ENCODE measurements at regions not wholly inside any gene's neighbourhood (a gene's known extent, or its start where the extent isn't known, plus 50 kb on each side); places are given as distances from the start of the nearest gene placed in this dataset.

DNA sequence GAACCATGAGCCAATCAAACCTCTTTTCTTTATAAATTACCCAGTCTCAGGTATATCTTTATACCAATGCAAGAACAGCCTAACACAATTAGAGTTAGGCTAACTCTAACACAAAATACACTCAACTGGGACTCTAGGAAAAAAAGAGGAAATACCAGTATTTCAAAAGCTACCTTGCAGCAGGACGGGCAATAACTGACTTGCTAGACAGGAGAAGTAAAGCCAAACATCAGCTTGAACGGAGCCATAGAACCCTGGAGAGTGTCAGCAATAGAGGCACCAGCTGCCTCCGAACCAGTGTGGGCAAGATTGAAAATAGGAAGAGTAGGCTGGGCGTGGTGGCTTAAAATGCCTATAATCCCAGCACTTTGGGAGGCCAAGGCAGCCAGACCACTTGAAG, 162.0 kb upstream of the SOX4 start:
- DNase-seq = no peak

DNA sequence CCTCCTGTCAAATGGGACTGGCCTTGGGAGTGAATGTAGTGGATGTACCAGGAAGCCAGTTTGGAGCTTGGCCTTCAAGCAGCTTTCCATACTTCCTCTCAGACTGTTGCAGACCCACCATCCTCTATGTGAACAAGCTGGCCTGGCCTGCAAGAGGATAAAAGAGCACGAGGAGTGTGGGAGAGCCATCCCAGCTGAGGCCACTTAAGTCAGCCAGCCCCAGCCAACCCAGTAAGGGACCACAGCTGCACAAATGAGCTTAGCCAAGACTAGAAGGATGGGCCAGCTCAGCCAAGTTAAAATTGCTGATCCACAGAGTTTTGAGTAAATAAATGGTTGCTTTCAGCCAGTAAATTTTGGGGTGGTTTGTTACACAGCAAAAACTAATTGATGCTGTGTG, 156.9 kb upstream of the SOX4 start:
- no peak for DNase-seq

DNA sequence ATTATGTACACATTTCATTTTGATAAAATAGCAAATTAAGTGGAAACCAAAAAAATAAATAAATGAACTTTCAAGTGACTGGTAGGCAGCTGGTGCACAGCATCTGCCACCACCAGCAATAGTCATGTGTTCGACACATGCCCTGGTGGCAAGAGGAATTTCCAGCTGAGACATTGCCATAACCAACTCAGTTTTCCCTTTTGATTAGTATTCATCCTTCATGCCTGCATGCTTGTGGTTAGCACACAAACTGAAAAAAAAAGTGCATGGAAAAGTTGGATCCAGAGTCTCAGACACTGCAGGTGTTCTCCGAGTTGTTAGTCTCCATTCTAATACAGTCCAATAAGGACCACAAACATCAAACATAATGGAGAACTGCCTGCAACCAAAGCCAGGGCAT, 156.0 kb upstream of the SOX4 start:
- DNase-seq = no peak

DNA sequence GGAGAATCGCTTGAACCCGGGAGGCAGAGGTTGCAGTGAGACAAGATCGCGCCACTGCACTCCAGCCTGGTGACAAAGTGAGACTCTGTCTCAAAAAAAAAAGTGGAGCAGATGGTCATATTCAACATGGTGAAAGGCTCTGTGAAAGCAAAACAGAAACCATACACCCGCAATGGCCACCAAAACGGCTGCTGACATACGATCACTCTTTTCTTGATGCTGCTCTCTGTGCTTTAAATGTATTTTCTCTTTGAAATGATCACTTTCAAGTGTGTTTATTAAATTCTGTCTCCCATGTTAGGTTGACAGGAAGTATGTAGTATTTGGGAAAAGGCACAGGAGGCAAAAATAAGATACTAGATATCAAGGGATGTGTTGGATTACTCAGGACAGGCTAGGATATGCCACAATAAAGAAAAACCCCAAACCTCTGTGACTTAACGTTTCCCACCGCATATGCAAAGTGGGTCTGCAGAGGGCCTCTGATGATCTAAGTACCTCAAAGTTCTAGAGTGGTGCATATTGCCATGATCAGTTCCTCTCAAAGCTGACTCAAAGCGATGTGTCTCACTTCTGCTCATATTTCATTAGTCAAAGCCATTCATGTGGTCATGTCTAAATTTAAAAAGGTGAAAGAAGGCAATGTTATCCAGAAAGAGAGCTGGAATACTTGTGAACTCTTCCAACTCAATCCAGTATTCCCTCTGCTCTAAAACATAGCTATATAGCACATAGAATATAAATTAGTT, 155.1 kb upstream of the SOX4 start:
- no peak for DNase-seq

DNA sequence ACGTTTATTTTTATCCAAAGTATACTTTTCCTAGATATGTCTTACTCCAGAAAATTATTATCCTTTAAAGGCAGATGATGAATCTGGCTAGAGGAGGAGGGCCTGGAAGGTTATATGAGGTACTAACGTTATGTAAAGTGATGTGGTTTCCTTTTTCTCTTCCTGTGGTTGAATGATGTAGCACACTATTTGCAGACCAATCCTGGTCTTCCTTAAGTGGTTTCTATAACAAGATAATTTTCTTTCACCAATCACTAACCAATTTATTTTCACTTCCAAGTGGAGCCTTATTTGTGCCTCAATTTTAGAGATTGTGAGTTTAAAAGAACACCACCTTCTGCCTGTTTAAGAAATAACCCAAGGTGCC, 154.6 kb upstream of the SOX4 start:
- DNase-seq = no peak

DNA sequence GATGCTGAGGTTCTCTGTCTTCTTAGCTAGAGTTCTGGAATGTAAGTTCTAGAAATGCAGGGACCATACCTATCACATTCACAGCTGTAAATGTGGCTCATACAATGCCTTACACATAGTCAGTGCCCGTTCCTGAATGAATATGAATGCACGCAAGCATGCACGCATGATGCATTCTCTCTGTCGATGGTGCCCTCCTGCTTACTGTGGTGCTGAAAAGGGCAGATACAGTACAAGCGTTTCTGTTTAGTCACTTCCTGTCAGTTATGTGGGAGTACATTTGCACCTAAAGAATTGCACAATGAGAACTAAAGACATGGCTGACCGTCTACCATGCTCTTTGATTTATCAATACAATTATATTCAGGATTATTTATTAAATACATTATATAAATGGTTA, 152.2 kb upstream of the SOX4 start:
- DNase-seq = no peak

DNA sequence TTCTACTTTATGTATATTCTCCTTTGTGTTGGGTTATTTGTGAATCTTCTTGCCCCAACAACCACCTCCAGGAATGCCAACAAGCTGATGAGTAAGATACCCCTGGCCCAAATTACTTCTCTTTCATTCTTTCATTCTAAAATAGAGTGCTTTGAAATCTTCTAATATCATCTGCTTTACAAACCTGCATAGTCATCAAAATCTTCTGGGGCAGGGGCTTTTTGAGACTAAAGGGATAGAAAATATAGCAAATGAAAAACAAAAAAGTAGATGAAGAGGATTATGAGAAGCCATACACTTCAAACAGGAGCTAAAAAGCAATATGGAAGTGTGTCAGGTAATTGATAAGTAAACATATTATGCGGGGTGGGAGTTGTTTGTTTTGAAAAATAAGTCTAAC, 150.7 kb upstream of the SOX4 start:
- DNase-seq = no peak

DNA sequence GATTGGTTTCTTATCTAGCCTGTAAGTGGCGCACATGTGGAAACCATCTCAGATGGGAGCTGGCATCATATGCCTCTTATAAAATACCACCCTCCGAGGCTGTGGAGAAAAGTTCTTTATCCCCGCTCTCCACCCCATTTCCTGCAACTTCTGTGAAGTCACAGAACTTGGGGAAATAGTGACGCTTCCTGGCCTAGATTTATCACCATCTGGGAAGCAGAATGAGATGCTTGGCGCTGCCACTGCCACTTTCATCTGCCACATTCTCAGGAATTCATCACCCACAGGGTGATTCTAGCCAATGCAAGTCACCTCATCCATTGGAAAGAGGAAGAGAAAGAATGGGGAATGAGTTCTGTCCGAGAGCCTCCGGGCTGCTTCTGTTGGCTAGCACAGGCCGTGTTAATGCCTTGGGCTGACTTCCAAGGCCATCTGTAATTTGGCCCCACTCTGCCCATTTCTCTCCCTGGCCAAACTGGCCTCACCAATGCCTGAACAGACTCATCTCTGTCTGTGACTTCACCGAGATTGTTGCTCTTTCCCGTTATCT, 148.8 kb upstream of the SOX4 start:
- no peak for DNase-seq

DNA sequence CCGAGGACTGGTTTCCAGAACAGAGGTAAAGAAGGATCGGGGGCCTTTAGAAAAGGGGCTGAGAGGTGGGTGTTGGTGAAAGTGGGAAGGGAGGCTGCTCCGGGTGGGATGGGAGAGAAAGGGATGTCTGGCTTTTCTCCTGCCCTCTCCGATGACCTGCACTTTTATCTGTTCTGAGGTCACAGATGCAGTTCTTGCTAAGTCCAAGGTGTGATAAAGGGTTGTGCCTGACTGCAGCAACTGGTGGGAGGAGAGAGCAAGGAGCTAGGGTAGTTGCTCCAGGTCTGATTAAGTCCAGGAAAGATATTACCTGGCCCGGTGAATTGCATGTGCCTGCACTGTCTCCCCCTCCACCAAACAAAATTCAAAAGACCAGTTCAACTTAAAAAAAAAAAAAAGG, 145.6 kb upstream of the SOX4 start:
- DNase-seq = no peak

DNA sequence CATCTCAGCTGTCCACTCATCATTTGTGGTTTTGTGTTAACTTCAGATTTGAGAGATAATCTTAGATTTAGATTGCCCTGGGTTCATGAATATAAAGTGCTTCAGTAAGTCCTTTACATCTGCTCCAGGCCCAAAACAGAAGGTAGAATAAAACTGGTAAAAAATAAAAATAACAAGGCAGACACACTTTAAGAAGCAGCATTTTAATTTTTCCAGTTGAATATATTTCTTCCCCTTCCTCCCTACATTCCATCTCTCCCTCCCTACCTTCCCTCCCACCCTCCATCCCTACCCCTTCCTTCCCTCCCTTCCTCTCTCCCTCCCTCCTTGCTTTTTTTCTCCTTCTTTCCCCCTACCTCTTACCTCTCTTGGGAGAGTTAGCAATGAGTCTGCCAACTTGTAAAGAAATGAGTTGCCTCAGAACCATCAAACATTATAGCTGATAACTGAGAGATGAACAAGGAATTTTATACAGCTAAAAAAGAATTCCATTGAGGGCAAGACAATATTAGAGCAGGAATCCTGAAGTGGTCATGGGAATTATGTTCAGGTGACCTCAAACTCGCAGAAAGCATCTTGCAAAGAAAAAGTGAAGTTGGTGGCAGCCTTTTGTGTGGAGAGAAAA, 145.0 kb upstream of the SOX4 start:
- DNase-seq = no peak

DNA sequence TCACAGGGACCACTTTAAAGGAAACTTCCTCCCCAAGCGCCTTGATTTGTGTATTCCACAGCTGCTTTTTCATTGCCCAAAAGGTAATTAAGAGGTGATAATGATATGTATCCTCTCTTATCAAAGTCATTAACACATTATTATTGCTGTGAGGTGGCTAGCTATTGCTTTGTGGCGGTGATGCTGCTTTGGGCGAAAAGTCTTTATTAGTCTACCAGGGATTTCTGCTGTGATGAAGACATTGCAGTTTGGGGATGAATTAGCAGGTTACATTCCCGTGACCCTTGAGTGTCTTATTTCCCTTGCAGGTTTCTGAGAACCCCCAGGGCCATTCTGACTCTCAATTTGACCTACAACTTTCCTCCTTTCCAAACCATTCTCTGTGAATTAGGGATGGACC, 143.4 kb upstream of the SOX4 start:
- no peak for DNase-seq

DNA sequence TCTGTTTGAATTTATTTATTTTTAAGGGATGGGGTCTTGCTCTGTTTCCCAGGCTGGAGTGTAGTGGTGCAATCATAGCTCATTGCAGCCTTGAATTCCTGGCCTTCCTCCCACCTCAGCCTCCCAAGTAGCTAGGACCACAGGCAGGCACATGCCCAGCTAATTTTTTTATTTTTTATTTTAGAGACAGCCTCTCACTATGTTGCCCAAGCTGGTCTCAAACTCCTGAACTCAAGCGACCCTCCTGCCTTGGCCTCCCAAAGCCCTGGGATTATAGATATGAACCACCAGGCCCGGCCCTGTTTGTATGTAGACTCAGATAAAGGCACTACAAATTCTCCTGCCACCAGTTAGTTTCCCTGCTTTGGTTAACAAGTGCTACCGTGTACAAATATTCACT, 142.9 kb upstream of the SOX4 start:
- DNase-seq = no peak

DNA sequence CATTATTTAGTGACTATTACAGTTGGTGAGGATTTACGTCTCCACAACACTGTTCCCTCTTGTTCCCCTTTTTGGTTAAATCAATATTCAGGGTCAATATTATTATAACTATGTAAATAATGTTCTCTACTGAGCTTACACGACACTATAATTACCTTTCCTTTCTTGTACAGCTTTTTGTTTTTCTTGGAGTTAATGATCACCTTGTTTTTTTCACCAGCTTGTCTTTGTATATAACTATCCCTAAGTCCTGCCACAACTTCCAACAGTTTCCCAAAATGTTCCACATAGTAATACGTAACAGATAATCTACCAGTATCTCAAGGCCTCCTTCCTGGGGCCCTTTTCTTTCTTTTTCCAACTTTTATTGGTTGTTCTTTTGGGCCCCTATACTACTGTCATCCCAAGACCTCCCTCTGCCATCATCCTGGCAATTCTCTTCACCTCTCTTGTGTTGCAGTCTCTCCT, 142.0 kb upstream of the SOX4 start:
- DNase-seq = no peak

DNA sequence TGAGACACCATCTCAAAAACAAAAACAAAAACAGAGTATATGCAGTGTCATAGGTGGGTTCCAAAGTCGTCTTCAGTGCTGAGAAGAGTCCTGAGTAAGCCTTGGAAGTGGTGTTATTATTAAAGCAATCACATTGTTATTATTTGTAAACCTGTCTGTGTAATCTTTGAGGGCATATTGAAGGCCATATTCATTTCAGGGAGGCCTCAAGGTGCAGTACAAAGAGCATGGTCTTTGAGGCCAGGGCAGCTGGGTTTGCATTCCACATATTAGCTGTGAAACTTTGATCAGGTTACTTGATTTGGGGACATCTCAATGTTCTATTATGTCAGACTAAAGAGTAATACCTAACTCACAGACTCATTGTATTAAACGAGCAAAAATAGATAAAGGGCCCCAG, 139.3 kb upstream of the SOX4 start:
- no peak for DNase-seq

DNA sequence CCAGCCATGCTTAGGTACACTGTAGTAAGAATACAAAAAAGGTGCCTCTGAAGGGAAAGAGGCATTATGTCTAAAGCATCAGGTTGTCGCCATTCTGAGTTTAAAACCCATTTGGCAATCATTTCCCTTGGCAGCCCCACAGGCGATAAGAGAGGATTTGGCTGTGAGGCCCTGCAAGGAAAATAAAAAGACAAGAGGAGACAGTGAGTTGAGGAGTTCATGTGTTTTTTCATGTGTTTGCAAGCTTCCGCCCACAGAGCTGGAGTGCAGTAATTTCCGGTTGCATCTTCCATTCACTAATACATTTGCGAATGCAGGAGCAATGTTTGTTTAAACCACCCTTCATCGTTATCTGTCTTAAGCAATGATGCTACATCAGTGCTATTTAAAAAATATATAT, 138.5 kb upstream of the SOX4 start:
- DNase-seq = no peak

DNA sequence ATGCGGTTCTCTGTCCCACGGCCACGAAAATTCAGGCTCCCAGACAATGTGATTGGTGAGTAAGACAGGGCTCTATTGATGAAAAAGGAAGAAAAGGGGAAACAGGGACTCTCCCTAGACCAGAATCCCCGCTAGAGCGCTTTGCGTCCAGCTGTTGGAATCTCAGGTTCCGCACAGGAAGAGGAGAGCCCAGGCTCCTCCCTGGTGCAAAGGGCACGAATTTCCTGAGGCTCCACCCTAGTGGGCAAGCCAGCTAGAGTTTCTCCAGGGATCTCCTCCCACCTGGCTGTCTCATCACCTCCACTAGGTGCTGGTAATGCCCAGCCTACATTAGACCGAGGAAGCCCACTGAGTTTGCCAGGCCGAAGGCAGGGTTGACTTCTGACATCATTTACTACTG, 135.9 kb upstream of the SOX4 start:
- DNase-seq = no peak

DNA sequence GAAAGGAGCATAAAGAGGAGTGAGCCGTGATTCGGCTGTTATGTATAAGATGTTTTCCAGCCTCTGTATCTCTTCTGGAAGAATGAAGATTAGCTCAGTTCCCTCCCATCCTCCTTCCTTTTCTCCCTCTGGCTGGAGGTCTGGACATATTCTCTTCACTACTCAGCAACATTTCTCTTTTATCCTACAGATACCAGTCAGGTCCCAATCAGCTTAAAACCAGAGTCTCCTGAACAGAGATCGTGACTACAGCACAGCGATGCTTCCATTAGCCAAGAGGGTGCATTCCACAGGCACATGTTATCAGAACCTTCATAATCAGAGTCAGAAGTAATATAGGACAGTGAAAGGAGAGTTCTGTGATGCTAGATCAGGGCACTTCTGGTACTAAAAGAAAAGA, 133.9 kb upstream of the SOX4 start:
- DNase-seq = no peak

DNA sequence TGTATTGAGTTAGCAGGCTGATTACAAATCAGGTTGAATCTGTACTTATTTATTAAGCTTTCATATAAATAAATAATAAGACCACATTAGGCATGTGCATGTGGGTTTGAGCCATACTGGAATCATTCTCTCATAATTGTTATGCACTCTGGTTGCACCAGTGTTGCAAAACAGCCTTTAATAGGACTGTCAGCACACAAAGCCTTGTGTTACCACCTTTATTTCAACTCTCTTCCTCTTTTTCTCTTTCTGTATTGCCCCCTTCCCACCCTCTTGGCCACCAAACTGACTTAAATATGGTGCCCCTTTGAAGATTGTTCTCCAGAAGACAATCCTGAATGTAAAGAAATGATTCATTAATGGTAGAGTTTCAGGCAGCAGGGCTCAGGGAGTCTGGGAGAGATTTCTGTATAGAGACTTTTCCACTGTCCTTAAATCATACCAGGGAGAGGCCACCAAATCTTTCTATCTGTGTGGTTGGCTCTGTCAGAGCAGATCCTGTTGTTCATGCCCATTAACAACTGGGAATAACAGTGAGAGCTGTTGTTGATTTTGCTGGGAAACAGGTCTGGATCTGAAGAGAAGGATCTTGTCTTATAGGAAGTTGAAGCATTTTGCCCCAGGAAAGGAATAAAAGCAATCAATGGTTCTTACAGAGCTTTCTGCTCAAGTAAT, 131.6 kb upstream of the SOX4 start:
- no peak for DNase-seq

DNA sequence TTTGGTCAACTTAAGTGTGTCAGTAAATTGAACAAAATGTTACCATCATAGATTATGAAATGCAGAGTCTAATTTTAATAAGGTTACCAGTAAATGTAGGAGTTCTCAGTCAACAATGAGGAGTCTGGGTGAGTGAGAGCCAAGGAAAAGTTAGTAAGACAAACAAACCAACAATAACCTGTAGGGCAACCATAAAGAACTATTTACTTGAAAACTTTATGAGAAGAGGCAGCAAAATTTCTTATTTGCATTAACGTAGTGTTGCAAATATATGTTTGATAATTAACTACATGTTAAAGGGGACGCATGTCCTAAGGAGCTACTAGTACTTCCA, 131.1 kb upstream of the SOX4 start:
- DNase-seq = no peak

DNA sequence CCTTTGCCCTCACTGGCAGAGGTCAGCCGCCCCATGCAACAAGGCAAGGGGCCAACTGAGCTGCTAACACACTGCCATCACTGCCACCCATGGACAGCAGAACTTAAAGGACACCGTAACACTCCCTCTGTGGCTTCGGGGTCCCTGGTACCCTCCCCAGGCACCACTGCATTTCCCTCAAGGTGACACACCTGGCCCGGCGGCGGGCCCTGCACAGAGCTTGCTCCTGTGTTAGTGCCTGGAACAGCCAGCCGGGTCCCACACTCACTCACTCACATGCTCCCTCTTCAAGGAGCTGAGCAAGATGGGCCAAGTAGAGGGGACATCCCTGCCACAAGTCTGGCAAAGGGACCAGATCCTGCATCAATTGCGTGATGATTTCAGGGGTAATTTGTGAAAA, 126.5 kb upstream of the SOX4 start:
- DNase-seq = no peak

DNA sequence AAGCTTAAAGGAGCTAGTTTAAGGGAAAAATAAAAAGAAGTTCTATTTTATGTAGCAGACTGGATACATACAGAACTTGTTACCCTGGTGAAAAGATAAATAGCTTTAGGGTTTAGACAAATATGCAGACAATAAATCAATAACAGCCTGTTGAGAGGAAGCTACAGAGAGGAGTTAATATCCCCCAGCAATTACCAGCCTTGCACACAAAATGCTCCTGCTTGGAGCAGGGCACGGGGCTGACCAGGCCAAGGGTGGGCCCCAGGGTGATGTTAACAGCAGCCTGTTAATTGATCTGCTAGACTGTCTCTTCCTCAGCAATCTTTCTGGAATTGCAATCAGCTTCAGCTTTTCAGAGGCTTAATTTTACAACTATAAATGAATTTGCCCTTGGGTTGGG, 125.1 kb upstream of the SOX4 start:
- DNase-seq = no peak

DNA sequence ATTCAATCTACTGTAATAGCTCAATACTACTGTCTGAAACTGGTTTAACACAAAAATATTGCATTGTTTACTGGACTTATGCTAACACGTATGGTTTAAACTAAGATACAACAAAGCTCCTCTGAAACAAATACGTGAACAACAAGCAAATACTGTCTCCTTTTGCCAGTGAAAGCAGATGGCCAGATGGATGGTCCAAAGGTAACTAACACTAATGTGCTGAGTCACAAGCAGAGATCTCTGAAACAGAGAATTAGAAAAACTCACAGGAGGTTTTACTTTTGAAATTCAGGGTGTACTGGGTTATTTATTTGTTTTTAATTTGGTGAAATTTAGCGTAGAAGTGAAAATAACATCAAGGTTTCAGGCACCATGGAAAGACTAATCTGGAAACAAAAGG, 124.3 kb upstream of the SOX4 start:
- no peak for DNase-seq

DNA sequence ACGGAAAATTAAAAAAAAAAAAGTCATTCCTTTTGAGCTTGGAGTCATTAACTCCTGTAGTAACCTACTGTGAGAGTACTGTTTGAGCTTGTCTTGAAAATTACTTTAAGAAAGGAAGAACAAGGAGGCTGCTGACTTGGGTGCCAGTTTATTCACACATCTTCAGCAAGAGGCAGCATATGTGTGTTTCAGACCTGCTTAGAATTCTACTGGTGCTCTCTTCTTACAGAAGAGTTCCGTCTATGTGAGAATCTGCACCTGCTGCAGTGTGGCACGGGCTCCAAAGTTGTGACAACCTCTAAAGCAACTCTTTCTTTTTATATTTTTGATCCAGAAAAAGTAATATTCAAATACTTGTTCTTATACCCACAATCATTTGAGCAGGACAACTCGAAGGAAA, 117.4 kb upstream of the SOX4 start:
- DNase-seq = no peak

DNA sequence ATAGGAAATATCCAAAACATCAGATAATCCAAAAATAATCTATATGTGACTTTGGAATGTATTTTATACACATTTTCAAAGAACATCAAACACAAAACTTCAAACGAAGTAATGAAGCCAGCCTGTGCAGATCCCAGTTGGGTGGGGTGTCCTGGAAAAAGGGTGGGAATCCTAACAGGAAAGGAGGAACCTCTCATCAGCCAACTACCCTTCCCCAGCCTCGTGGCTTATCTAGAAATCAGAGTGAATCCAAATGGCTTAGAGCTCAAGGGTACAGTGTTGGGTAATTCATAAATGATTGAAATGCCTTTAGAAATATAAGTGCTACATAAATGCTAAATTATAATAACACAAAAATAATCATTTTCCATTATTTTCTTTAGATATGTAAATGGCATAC, 115.1 kb upstream of the SOX4 start:
- DNase-seq = no peak
